Glutamatergic neuron (in vitro differentiated cells): ENCODE measurements at regions not wholly inside any gene's neighbourhood (a gene's known extent, or its start where the extent isn't known, plus 50 kb on each side); places are given as distances from the start of the nearest gene placed in this dataset.

ENCODE experiments used
- DNase-seq: peaks from one replicate; pipeline ENCODE4 v3.0.0; 2022
- H3K27ac Mint-ChIP-seq: one replicate; pipeline ENCODE4 v1.8.0; 2020; ENCODE audit warnings: mild to moderate bottlenecking, mixed read lengths, inconsistent platforms; ENCODE audit not compliant: unreplicated experiment
- H3K27me3 Mint-ChIP-seq: one replicate; pipeline ENCODE4 v1.8.0; 2020; ENCODE audit warnings: mild to moderate bottlenecking, moderate library complexity, mixed read lengths, inconsistent platforms; ENCODE audit not compliant: unreplicated experiment
- H3K36me3 Mint-ChIP-seq: one replicate; pipeline ENCODE4 v1.8.0; 2020; ENCODE audit warnings: mild to moderate bottlenecking, mixed read lengths, inconsistent platforms; ENCODE audit not compliant: unreplicated experiment
- H3K4me1 Mint-ChIP-seq: one replicate; pipeline ENCODE4 v1.8.0; 2020; ENCODE audit warnings: mild to moderate bottlenecking, low read depth, mixed read lengths, inconsistent platforms; ENCODE audit not compliant: unreplicated experiment
- H3K4me3 Mint-ChIP-seq: one replicate; pipeline ENCODE4 v1.8.0; 2020; ENCODE audit warnings: mild to moderate bottlenecking, mixed read lengths, inconsistent platforms; ENCODE audit not compliant: unreplicated experiment
- H3K9me3 Mint-ChIP-seq: one replicate; pipeline ENCODE4 v1.8.0; 2020; ENCODE audit warnings: mild to moderate bottlenecking, moderate library complexity, mixed read lengths, inconsistent platforms; ENCODE audit not compliant: unreplicated experiment
- TF ChIP-seq, protein P1 (sequence below): fragments of 200-600 bp; sonication (generic); IDR thresholded peaks from one replicate; pipeline ENCODE4 v1.5.0; 2021; ENCODE audit not compliant: partially characterized antibody, unreplicated experiment

GRCh38 chr3:113136544-113136943 lies 74.8 kb upstream of the BOC start:
- H3K27me3 Mint-ChIP-seq = no peaks in the 10 kb centered on the region
- no peaks in the 10 kb centered on the region for H3K9me3 Mint-ChIP-seq
- no peak overlapping the region for H3K27ac Mint-ChIP-seq
- TF ChIP-seq, protein P1, sequence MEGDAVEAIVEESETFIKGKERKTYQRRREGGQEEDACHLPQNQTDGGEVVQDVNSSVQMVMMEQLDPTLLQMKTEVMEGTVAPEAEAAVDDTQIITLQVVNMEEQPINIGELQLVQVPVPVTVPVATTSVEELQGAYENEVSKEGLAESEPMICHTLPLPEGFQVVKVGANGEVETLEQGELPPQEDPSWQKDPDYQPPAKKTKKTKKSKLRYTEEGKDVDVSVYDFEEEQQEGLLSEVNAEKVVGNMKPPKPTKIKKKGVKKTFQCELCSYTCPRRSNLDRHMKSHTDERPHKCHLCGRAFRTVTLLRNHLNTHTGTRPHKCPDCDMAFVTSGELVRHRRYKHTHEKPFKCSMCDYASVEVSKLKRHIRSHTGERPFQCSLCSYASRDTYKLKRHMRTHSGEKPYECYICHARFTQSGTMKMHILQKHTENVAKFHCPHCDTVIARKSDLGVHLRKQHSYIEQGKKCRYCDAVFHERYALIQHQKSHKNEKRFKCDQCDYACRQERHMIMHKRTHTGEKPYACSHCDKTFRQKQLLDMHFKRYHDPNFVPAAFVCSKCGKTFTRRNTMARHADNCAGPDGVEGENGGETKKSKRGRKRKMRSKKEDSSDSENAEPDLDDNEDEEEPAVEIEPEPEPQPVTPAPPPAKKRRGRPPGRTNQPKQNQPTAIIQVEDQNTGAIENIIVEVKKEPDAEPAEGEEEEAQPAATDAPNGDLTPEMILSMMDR = no peak
- no peak for DNase-seq
- peaks cover 7% of the 10 kb centered on the region for H3K36me3 Mint-ChIP-seq
- no peaks in the 10 kb centered on the region for H3K4me1 Mint-ChIP-seq
- no peak overlapping the region for H3K4me3 Mint-ChIP-seq

DNA sequence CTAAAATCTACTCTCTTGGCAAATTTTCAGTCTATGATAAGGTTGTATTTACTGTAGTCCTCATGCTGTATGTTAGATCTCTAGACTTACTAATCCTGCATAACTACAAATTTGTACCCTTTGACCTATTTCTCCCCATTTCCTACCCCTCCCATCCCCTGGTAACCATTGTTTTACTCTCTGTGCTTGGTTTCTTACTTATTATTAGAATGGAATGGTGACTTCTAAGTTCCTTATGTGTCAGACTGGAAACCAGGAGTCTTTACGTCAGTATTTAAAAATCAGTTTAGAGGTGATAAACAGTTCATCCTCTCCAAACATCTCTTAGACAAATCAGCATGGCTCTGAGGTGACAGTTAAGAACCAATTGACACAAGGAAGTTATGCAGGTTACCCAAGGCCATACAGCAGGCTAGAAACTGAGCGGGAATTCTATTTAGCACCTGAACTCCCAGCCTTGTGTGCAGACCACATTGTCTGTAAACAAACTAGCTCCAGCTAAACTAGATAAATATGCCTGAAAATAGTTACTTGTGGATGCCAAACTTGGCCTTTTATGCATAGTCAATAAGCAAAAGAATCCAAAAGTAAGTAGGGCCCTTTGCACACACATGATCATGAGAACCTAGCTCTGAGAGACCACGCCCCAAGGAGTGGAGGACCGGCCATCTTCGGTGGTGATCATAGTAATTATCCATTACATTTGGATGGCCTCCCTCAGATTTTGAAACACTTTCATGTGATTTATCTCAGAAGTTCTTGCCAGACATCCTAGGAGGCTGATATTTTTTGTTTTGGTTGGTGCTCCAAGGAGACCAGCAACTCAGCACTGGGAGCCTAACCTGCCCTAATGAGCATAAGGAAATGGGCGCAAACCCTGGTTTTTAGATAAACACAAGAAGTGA lies 72.3 kb upstream of the BOC start:
- TF ChIP-seq, protein P1 = no peak
- Mint-ChIP-seq H3K9me3 (no peaks in the 10 kb centered on the region), H3K27me3 (no peaks in the 10 kb centered on the region), H3K27ac (no peak overlapping the region), H3K36me3 (peaks cover 7% of the 10 kb centered on the region), H3K4me1 (no peaks in the 10 kb centered on the region), H3K4me3 (no peak overlapping the region)
- no peak for DNase-seq

DNA sequence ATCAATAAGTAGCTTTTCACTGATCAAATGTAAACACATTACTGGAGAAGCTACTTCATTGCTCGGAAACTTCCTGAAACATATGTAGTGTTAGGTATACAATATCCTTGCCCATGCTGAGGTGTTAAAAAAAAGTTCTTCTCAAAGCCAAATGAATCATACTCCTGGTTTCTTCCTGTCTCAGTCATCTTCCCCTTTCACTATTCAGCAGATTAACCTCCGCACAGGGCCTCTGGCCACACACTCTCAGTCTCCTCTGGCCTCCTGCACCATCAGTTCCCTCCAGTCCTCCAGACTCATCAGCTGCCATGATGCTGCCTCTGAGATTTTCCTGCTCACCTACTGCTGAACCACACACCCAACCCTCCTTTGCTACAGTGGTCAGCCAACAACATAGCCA lies 70.5 kb upstream of the BOC start:
- Mint-ChIP-seq H3K27me3 (no peaks in the 10 kb centered on the region), H3K4me3 (no peak overlapping the region), H3K36me3 (peaks cover 7% of the 10 kb centered on the region), H3K4me1 (no peaks in the 10 kb centered on the region), H3K27ac (no peak overlapping the region), H3K9me3 (no peaks in the 10 kb centered on the region)
- TF ChIP-seq, protein P1 = no peak
- DNase-seq = no peak

DNA sequence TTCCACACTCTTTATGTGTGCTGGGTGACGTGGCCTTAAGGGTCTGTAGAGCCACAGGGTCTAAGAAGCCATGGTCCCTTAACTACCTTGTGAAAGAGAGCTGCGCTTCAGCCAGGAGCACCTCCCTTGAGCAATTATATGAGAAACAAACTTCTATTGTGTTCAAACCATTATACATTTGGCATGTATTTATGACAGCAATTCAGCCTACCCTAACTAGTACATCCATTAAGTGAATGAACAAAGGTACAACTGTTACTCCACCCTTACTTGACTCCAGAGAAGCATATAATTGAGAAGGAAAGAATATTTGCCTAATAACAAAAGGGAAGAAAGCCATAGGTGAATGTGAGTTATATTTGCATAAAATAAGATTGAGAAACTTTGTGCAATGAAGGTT lies 69.8 kb upstream of the BOC start:
- Mint-ChIP-seq H3K36me3 (peaks cover 7% of the 10 kb centered on the region), H3K4me1 (no peaks in the 10 kb centered on the region), H3K4me3 (no peak overlapping the region), H3K9me3 (no peaks in the 10 kb centered on the region), H3K27me3 (no peaks in the 10 kb centered on the region), H3K27ac (no peak overlapping the region)
- DNase-seq = no peak
- TF ChIP-seq, protein P1 = no peak

DNA sequence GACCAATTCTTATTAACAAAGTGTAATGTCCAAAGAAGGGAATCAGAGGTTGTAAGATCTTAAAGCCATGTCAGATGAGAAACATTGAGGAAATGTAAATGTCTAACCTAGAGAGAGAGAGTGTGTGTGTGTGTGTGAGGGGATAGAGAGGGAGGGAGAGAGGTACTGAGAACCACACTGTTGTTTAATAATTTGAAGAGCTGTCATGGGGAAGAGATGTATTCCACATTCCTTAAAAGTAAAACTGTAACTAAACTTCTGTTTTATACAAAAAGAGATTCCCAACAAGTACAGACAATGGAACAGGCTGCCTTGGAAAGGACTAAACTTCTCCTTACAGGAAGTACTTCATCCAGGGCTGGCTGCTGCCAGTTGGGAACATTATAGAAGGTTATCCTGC lies 68.9 kb upstream of the BOC start:
- Mint-ChIP-seq H3K27ac (no peak overlapping the region), H3K36me3 (peaks cover 6% of the 10 kb centered on the region), H3K27me3 (no peaks in the 10 kb centered on the region), H3K9me3 (no peaks in the 10 kb centered on the region), H3K4me1 (no peaks in the 10 kb centered on the region), H3K4me3 (no peak overlapping the region)
- no peak for DNase-seq
- TF ChIP-seq, protein P1 = no peak
